Activated CD8-positive, alpha-beta memory T cell treated with anti-CD3 and anti-CD28 coated beads for 4 hours (primary cell): ENCODE measurements at regions not wholly inside any gene's neighbourhood (a gene's known extent, or its start where the extent isn't known, plus 50 kb on each side); places are given as distances from the start of the nearest gene placed in this dataset.

Source experiments
- DNase-seq, 2 donors: peaks; one replicate each; pipeline ENCODE4 v3.0.0-alpha.2; 2020; ENCODE audit warnings: low read depth in 2 of 2

DNA sequence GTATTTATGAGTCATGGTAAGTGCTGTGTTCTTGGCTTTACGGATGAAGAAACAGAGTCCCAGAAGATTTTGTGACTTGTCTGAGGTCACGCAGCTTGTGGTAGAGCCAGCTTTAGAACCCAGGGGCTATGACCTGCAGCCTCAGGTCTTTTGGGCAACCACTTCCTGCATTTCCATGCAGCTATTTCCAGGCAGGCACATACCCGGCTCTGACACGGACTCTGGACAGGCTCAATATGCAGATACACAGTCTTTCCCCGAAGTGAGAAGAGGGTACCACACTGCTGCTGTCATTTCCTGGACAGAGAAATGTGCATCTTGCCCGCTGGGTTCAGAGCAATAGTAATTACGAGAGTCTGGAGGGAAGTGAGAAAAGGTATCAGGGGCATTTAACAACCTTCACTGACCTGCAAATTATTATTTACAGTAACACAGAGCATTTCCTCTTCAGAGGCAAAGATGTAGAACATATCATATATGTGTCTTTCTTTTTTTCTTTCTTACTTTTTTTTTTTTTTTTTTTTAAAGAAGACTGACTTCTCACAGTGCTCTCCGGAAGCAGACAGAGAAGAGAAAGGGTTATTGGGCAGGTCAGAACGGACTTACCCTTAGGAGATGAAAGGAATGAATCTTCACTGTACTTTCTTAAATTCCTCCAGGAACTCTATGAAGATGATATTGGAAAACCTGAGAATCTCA lies 185.1 kb downstream of the CLIC5 start:
- DNase-seq = no peak

DNA sequence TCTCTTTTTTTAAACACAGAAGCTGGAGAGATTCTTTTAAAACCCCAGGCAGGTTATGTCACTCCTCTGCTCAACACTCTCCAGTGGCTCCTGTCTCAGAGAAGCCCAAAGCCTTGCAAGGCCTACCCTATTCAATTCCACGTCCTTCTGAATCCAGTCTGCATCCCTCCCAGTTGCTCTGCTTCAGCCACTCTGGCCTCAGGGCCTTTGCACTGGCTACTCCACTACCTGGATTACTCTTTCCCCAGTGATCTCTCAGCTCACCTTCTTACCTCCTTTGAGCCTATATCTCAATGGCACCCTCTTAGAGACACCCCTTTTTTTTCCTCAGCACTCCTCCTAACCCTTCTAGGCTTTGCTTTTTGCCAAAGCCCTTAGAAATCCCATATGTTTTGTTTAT lies 185.8 kb downstream of the CLIC5 start:
- no peak for DNase-seq

DNA sequence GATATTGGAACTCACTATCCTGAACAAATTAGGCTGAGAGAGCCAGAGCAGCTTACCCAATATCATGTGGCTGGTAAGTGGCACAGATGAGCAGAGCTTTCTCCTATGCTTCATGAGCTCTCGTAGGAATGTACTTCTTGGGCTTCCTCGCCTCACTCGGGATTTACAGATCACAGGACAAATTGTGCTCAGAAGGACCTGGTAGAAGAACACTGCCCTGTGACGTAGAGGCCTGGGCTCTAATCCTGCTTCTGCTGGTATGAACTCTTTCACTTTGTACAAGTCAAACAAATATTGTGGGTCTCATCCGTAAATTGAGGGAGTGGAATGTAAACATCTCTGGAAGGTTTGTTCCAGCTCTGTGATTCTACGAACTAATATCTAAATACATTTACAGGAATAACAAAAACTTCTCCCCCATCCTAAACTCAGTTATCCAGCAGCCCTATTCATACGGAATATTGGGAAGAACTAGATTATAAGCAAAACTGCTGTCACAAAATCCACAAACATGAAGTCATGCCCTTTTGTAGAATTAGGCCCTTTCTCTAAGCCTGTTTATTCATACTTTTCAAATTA lies 187.6 kb downstream of the CLIC5 start:
- no peak for DNase-seq

DNA sequence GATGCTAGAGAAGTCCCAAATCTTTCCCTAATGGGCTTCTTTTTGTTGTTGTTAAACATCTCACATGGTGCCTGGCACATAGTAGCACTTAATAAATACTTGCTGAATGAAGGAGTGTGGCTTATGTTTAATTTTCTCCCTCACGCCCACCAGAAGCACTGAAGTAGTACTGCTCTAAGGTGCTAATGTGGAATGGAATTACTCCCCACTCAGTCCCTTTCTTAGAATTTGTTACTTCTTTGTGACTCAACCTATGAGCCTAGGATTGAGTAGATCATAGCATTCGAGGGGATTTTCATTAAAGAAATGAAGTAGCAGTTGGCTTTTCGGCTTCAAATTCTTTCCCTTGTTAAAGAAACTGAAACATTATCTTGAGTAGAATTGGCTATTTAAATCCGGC lies 192.8 kb downstream of the CLIC5 start:
- no peak for DNase-seq

DNA sequence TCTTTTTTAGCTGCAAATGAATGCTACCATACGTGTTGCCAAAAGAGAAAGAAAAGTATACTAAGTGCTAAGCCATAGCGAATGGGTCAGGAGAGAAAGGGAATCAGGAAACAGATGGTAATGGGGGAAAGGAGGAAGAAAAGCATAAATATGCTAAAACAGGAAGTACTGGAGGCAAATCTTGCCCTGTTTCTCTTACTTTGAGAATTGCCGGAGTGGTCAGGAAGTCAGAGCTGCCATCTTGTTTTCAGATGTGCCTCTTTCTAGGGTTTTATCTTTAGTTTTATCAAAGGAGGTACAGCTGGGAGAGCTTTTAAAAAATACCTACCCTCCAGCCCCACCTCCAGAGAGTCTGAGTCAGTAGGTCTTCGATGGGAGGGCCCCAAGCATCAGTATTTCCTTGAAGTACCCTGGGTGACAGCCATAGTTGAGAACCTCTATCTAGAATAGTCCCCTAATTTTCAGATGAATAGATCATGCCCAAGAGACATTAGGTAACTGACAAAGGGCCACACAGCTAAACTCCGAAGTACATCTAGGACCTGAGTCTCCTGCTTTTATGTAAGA lies 193.3 kb downstream of the CLIC5 start:
- DNase-seq = no peak

DNA sequence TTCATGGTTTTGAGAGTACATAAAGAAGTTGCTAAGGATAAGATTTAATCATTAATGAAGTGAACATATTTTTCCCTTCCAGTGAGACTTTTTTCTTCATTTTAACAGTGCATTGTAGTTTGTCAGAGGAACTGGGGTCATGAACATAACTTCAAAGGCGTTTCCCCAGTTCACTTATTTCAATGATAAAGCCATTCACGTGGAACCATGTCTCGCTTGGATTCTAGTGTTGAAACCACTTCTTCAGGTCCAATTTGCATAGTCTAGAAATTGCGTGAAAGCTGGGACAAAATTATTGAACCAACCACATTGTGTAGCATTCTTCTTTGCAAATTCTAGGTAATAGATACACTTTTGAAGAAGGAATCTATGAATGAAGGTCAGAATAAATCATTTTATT lies 197.0 kb downstream of the CLIC5 start:
- DNase-seq = no peak

DNA sequence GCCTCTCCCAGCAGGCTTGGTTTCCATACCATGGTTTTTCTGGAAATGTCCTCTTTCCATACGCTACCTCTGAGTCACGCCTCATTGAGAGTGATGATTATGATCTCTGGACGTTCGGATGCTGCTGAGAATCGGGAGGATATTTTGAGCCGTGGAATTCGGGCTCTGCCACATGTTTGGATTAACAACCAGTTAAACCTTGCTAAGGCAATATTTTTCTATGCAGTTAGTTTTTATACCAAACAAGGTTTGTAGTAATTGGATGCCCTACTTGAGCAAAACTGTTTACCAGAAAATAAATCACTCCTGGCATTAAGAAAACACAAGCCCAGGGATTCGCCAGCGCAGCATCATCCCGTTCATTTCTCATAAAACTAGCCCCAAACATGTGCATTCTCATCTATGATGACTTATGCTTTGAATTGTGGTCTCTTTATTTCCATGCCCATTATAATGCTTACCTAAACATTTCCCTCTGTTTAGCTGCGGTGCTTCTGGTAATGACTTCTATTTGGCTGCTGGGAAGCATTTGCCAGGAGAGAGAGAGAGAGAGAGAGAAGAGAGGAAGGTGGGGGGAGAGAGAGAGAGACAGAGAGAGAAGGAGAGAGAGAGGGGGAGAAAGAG lies 198.9 kb downstream of the CLIC5 start:
- no peak for DNase-seq

- DNase-seq = no peak
These were observed 200.1 kb downstream of the CLIC5 start for GRCh38 chr6:45815466-45816125.

GRCh38 chr6:45814772-45815171 lies 200.9 kb downstream of the CLIC5 start:
- no peak for DNase-seq

DNA sequence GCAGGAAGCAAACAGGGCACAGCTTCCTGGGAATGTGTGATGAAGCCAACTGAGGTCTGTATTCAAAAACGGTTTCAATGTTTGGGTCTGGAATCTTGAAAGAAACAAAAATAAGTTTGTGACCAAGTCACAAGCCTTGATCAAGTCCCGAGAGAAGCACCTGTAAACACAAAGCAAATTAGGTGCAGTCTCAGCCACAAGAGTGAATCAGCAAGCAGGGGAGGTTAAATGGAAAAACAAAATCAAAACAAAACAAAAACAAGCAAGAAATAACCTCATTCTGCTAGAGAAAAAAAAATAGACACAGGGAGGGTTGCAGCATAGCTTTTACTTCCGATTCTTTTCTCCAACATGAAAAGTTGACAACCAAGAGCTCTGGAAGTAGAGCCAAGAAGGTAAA lies 201.7 kb downstream of the CLIC5 start:
- DNase-seq = no peak

- DNase-seq = no peak
These were observed 202.7 kb downstream of the CLIC5 start for GRCh38 chr6:45812922-45813321.

DNA sequence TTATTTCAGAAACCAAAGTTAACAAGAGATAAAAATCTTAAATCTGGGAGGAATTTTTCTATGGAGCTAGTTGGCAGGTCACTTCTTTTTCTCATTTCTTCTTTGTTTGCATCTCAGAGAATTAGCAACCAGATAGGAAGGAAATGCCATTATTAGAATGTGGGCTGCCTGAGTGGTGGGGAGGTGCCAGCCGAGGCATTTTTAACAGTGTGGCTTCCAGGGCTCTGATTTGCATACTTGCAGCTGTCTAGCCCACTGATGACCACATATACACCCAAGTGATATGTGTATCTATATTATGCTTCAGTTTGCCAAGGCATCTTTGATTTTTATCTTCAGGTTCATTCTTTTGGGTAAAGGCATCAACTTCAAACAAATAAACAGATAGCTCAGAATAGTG lies 206.7 kb downstream of the CLIC5 start:
- DNase-seq = no peak

DNA sequence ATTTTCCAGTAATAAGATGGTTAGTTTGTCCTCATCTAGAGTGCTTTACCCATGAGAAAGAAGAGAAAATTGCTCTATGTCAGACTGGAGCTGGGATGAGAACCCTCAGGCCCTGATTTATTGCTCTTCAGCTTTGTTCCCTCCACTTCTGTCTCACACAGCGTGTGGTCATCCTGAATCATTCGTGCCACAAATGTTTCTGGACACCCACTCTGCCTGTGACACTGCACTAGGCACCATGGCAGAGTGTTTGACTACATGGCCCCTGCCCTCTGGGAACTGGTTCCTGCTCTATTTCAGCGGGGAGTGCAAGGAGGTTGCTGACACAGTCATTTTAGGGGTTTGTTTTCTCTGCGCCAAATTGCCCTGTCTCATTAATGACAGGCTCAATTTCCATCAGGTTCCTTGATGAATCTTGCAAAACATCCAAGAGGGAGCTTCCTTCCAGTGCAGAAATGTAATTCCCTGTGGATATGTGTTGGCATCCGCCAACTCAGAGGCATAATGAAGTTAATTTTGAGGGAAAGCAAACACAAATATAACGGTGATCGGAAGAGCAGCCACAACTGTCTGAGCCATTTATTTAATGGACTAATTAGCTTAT lies 207.5 kb downstream of the CLIC5 start:
- no peak for DNase-seq

DNA sequence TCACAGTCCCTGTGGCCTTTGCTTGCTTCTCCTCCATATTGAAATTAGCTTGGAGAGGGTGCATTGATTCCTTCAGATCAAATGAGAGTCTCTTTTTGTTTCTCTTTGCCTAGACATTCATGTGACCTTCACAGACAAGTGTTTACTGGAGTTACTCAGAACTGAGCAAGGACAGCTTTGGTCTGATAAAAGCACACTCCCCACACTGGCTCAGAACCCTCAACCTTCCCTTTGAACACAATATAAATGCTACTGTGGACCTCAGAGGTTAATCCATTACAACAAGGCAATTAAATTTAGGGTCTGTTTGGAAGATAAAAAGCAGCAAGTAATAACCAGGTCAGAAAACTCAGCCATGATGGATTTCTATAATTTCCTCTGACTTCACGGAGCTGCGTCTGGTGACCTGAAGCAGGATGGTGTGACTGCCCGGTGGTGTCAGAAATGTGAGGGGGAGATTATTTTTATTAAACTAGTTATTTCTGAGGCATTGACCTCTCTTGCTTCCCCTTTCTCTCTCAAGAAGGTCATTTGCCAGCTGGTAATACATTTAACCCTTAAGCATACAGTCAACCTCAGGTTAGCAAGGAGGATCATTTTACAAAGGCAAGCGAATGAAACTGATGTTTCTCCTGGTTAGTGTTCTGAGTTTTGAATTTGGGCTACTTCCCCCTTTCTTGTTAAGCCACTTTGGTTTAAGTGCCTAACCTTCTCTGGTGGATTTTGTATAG lies 208.2 kb downstream of the CLIC5 start:
- DNase-seq = no peak

DNA sequence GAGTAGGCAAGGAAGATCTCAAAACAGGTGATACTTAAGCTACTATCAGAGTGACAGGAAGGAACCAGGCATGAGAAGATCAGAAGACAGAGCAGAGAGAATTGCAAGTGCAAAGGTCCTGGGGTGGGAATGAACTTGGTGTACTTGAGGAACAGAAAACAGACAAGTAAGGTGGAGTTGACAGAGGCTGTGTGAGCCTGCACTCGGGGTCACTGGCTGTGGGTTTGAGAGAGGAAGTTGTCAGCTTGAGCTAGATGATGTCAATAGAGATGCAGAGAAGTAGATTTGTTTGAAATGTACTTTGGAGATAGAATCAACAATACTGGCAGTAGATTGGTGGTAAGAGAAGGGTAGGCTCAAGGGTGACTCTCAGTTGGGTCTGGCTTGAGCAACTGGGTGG lies 209.5 kb downstream of the CLIC5 start:
- no peak for DNase-seq

GRCh38 chr6:45803071-45803470 lies 212.6 kb downstream of the CLIC5 start:
- DNase-seq = no peak

DNA sequence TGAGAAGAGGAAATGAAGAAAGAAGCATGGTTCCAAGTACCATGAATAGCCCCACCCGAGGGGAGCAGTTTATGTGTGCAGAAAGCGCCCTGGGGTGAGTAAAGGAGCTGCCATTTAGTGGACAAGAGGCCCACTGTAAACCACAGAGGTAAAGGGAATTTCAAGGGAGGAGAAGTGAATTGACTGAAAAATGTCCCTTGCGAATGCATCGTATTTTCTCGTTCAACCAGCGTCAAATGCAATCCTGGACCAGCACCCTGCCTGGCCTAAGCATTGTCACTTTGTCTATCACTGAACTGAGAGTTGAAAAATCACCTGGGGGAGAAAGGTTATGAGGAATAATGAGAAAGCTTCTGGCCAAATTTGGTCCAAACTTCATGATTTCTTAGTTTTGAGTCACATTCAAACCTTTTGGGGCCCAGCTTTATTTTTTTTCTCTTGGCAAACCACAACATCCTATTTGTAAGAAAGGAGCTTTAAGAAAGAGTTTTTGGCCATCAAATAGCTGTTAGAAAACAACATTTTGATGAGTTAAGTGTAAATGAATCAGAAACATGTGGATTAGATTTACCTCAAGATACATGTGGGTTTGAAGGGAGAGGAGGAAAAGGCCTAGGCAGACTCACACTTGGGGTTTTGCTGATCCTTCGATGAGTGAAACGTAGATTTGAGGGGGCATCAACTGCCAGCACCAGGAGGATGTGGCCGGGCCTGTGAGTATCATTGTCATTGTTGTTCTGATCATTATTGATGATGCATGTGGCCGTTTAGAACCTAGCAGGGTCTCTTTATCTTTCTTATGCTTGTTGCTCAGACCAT lies 214.0 kb downstream of the CLIC5 start:
- no peak for DNase-seq

- DNase-seq = no peak
These were observed 214.7 kb downstream of the CLIC5 start for GRCh38 chr6:45800911-45801310.

- no peak for DNase-seq
These were observed 220.0 kb downstream of the CLIC5 start for GRCh38 chr6:45795678-45796077.

- no peak for DNase-seq
These were observed 221.2 kb downstream of the CLIC5 start for GRCh38 chr6:45794465-45794864.
